T-cell (primary cell): ENCODE measurements at regions not wholly inside any gene's neighbourhood (a gene's known extent, or its start where the extent isn't known, plus 50 kb on each side); places are given as distances from the start of the nearest gene placed in this dataset.
A peak's percentile ranks its signal among the peaks of the same experiment; 100 is the strongest.

ENCODE experiments used
- ATAC-seq, 4 experiments: fragments of 200-7000 bp in 3 of 4; fragments of 150-1000 bp in 1 of 4; cut with Tn5 transposase; replicated peaks in 1 of 4; 1 replicate in 3 of 4; 2 replicates in 1 of 4; pipeline ENCODE4 v1.10.0; 2021; ENCODE audit warnings: moderate library complexity in 3 of 4, mild to moderate bottlenecking in 2 of 4, moderate number of reproducible peaks in 1 of 4
- CTCF ChIA-PET, 2 donors: fragments of 300-600 bp; sonication (Branson Sonifier 250); formaldehyde crosslinking; loops; one replicate each; lab custom pipeline; 2022; ENCODE audit warnings: antibody characterized with exemption in 2 of 2; lab: Charles Lee
- POLR2A ChIA-PET, 2 donors: fragments of 300-600 bp; sonication (Branson Sonifier 250); formaldehyde crosslinking; loops; one replicate each; lab custom pipeline; 2022; ENCODE audit warnings: antibody characterized with exemption in 2 of 2; lab: Charles Lee
- DNase-seq, 35 experiments: peaks; one replicate each; pipeline versions ENCODE4 v3.0.0 to v3.0.0-alpha.2; 2013 to 2023
- H3K27ac ChIP-seq: one replicate; pipeline ENCODE4 v1.5.1; 2013; ENCODE audit warnings: low read length
- H3K27me3 ChIP-seq, 2 experiments: replicated peaks in 1 of 2; 1 replicate in 1 of 2; 2 replicates in 1 of 2; pipeline versions ENCODE4 v1.6.1 to v1.7.0; 2013; ENCODE audit warnings: low read length in 1 of 2, mixed read lengths in 1 of 2; ENCODE audit not compliant: control insufficient read depth in 2 of 2, insufficient read depth in 2 of 2; ENCODE audit errors: extremely low read depth in 1 of 2
- H3K36me3 ChIP-seq, 2 donors: 1 replicate in 1 of 2; 2 replicates in 1 of 2; pipeline versions ENCODE4 v1.6.1 to v1.7.0; 2013; ENCODE audit warnings: low read length in 1 of 2; ENCODE audit not compliant: control insufficient read depth in 2 of 2, insufficient read depth in 1 of 2; ENCODE audit errors: extremely low read depth in 1 of 2
- H3K4me1 ChIP-seq, 2 experiments: 1 replicate in 1 of 2; 2 replicates in 1 of 2; pipeline versions ENCODE4 v1.6.1 to v1.7.0; 2013; ENCODE audit warnings: low read length in 2 of 2, mixed read lengths in 1 of 2; ENCODE audit not compliant: insufficient read depth in 2 of 2, control insufficient read depth in 1 of 2; ENCODE audit errors: extremely low read depth in 1 of 2
- H3K4me3 ChIP-seq, 2 donors: 1 replicate in 1 of 2; 2 replicates in 1 of 2; pipeline versions ENCODE4 v1.5.1 to v1.7.0; 2013; ENCODE audit warnings: mild to moderate bottlenecking in 2 of 2, low read length in 1 of 2, moderate library complexity in 1 of 2; ENCODE audit not compliant: control insufficient read depth in 1 of 2; ENCODE audit errors: extremely low read depth in 1 of 2
- H3K9me3 ChIP-seq: 2 replicates; pipeline ENCODE4 v1.7.0; 2013
- H3K27ac Mint-ChIP-seq, 2 donors: one replicate each; pipeline ENCODE4 v1.8.0; 2020 to 2021; ENCODE audit warnings: mild to moderate bottlenecking in 2 of 2, mixed read lengths in 2 of 2
- H3K27me3 Mint-ChIP-seq, 2 donors: one replicate each; pipeline ENCODE4 v1.8.0; 2021 to 2022; ENCODE audit warnings: mixed read lengths in 2 of 2
- H3K36me3 Mint-ChIP-seq: one replicate; pipeline ENCODE4 v1.8.0; 2021; ENCODE audit warnings: mixed read lengths
- H3K4me1 Mint-ChIP-seq, 3 donors: one replicate each; pipeline ENCODE4 v1.8.0; 2020 to 2022; ENCODE audit warnings: mixed read lengths in 3 of 3, mild to moderate bottlenecking in 1 of 3
- H3K4me3 Mint-ChIP-seq, 3 donors: one replicate each; pipeline ENCODE4 v1.8.0; 2020 to 2022; ENCODE audit warnings: mild to moderate bottlenecking in 3 of 3, mixed read lengths in 3 of 3, moderate library complexity in 3 of 3
- H3K9me3 Mint-ChIP-seq, 3 donors: one replicate each; pipeline ENCODE4 v1.8.0; 2020 to 2022; ENCODE audit warnings: mixed read lengths in 3 of 3
- WGBS: methylation state at CpG from one replicate; pipeline ENCODE4 v1.1.5; 2013; ENCODE audit warnings: missing lambda C conversion rate; ENCODE audit not compliant: insufficient coverage; 5-methylcytosine and 5-hydroxymethylcytosine counted together

DNA sequence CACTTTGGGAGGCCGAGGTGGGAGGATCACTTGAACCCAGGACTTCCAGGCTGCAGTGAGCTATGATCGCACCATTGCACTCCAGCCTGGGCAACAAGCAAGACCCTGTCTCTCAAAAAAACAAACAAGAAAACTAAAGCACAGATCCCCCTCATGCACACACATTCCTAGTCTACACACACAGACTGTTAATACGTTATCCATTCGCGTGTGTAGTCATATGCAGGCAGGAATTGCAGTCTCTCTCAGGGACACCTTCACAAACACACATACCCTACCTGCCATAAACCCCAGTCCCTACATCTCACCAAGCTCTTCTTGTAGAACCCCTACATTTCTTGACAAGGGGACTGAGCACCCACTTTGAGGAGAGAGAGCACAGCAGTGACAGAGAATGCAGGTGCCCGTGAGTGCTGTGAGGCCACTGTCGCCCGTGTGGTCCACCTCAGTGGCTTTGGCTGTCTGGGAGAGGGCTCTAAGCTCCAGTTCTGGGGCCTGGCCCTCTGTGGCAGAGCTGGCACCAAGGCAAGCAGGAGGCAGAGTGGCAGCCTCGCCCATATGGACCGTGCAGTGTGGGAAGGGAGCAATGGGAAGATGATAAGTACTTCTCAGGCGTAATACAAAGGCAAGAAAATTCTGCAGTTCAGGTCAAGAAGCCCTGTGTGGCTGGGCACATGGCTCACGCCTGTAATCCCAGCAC is 59.0 kb upstream of the RPH3AL start:
- ATAC-seq (no peak), DNase-seq (peak in 2 of 35 experiments; percentile 9 to 33)
- Histone ChIP-seq H3K27me3 (no peaks in the 10 kb centered on the region), H3K27ac (peak overlapping the region; percentile 92), H3K4me1 (peaks cover 51 to 74% of the 10 kb centered on the region in 2 experiments), H3K36me3 (peaks cover 4 to 5% of the 10 kb centered on the region in 2 donors), H3K9me3 (no peaks in the 10 kb centered on the region), H3K4me3 (peak overlapping the region; percentile 83)
- Mint-ChIP-seq H3K4me1 (peaks cover 76 to 87% (median 79%) of the 10 kb centered on the region in 3 donors), H3K27me3 (peaks cover 0 to 2% of the 10 kb centered on the region in 2 donors), H3K36me3 (peaks cover 12% of the 10 kb centered on the region), H3K27ac (peak overlapping the region; percentile 97 to 98), H3K4me3 (peak overlapping the region; percentile 86 to 96 (median 91)), H3K9me3 (no peaks in the 10 kb centered on the region)
- WGBS, result 71% methylated on average over 12 of the region's 12 CpGs
- ChIA-PET POLR2A (interaction anchor here in 1 of 2 donors (0.6 kb wide), 1 partner anchor 120 kb away, joined by 7 read pairs; no protein-coding TSS in a partner anchor), CTCF (interaction anchor here (0.6 to 3.1 kb wide), 23 partner anchors 9 to 585 kb away, joined by 3 to 94 read pairs (median 4); partner anchors contain the start of gene TIMM22 (in 1 of the 2))

DNA sequence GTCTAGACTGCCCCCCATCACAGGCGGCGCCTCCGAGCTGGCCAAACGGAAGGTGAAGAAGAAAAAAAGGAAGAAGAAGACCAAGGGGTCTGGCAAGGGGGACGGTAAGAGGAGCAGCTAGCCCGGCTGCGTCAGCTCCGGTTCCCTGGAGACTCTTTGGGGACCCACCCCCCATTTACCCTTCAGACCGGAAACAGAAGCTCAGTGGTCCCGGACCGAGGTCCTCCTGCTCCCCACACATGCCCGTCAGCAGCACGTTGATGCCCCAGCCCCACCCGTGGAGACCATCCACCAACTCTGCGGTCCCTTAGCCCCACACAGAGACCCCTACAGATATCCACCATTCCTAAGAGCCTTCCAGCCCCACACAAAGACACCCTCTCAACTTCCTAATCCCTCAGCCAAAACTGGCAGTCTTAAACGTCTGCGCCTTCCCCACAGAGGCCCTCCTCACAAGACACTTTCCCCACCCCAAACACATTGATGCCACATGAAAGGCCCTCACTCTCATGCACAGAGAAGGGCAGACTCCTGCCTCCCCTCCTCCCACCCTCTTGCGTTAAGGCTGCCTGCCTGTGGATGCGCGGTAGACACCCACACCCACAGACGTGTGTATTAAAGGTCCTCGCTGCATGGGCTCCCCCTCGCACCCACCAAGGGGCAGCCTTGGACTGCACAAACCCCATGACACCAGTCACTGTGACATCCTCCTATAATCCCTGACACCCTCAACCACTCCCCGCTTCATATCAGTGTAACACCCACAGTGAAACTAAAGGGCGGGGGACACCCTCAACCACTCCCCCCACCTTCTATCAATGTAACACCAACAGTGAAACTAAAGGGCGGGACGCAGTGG is 58.2 kb upstream of the RPH3AL start:
- no peaks in the 10 kb centered on the region for H3K27me3 ChIP-seq
- ChIA-PET POLR2A (no interaction called here), CTCF (interaction anchor here (0.6 to 3.1 kb wide), 6 partner anchors 92 to 586 kb away, joined by 3 to 94 read pairs (median 8); partner anchors contain the start of gene TIMM22 (in 1 of the 2))
- Mint-ChIP-seq H3K27ac (peak overlapping the region; percentile 97 to 98), H3K4me3 (peak overlapping the region; percentile 86 to 96 (median 91)), H3K9me3 (no peaks in the 10 kb centered on the region), H3K4me1 (peaks cover 69 to 82% (median 71%) of the 10 kb centered on the region in 3 donors), H3K36me3 (peaks cover 12% of the 10 kb centered on the region), H3K27me3 (peaks cover 0 to 2% of the 10 kb centered on the region in 2 donors)
- ATAC-seq, result peak; percentile 54 to 84 (median 63)
- H3K4me1 ChIP-seq, result peaks cover 44 to 66% of the 10 kb centered on the region in 2 experiments
- peak in 34 of 35 experiments; percentile 41 to 92 (median 82) for DNase-seq
- peak overlapping the region; percentile 83 for H3K4me3 ChIP-seq
- peaks cover 4 to 5% of the 10 kb centered on the region in 2 donors for H3K36me3 ChIP-seq
- H3K9me3 ChIP-seq, result no peaks in the 10 kb centered on the region
- peak overlapping the region; percentile 92 for H3K27ac ChIP-seq
- WGBS, result 3% methylated on average over 20 of the region's 27 CpGs

- peak; percentile 53 to 70 (median 62) for ATAC-seq
- CTCF ChIA-PET, result interaction anchor here (1.6 to 3.1 kb wide), 2 partner anchors 93 to 291 kb away, joined by 3 to 20 read pairs; no protein-coding TSS in a partner anchor
- Histone ChIP-seq H3K27me3 (no peaks in the 10 kb centered on the region), H3K9me3 (no peaks in the 10 kb centered on the region), H3K4me3 (peak overlapping the region; percentile 83), H3K36me3 (peaks cover 4 to 5% of the 10 kb centered on the region in 2 donors), H3K4me1 (peaks cover 39 to 58% of the 10 kb centered on the region in 2 experiments), H3K27ac (peak overlapping the region; percentile 92)
- Mint-ChIP-seq H3K9me3 (no peaks in the 10 kb centered on the region), H3K4me1 (peaks cover 65 to 75% (median 68%) of the 10 kb centered on the region in 3 donors), H3K27ac (peak overlapping the region; percentile 97 to 98), H3K4me3 (peak overlapping the region; percentile 86 to 96 (median 91)), H3K36me3 (peaks cover 12% of the 10 kb centered on the region), H3K27me3 (peaks cover 0 to 2% of the 10 kb centered on the region in 2 donors)
- 1% methylated on average over 74 of the region's 80 CpGs for WGBS
- POLR2A ChIA-PET, result no interaction called here
- peak; percentile 97 to 100 (median 99) for DNase-seq
Observed at GRCh38 chr17:409848-410542, 57.4 kb upstream of the RPH3AL start.

DNA sequence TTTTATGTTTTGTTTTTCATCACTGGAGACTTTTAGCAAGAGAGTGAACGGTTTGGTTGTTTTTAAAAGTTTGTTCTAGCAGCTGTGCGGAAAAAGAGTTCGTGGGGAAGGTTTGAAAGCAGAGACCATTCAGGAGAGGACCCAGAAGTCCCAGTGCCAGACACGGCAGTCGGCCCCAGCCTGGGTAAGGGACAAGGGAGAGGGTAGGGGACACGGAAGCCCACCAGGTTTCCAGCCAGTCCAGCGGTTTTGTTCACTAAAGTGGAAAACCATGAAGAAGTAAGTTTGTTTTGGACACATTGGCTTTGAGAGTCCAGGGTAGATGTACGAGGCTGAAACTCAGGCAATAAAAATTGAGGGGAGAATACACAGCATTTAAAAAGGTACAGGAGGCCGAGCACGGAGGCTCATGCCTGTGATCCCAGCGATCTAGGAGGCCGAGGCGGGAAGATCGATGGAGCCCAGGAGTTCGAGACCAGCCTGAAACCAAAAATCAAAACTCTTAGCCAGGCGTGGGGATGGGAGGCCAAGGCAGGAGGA is 56.8 kb upstream of the RPH3AL start:
- H3K27me3 ChIP-seq, result no peaks in the 10 kb centered on the region
- 74% methylated on average over 10 of the region's 16 CpGs for WGBS
- peaks cover 65 to 75% (median 68%) of the 10 kb centered on the region in 3 donors for H3K4me1 Mint-ChIP-seq
- DNase-seq (no peak), ATAC-seq (no peak)
- H3K9me3 Mint-ChIP-seq, result no peaks in the 10 kb centered on the region
- peaks cover 33 to 52% of the 10 kb centered on the region in 2 experiments for H3K4me1 ChIP-seq
- peaks cover 11% of the 10 kb centered on the region for H3K36me3 Mint-ChIP-seq
- H3K4me3 Mint-ChIP-seq, result peak overlapping the region; percentile 86 to 96 (median 91)
- peaks cover 0 to 2% of the 10 kb centered on the region in 2 donors for H3K27me3 Mint-ChIP-seq
- ChIA-PET CTCF (no interaction called here), POLR2A (no interaction called here)
- peak overlapping the region; percentile 42 to 83 for H3K4me3 ChIP-seq
- peak overlapping the region; percentile 63 for H3K27ac ChIP-seq
- H3K36me3 ChIP-seq, result peaks cover under 1 to 5% of the 10 kb centered on the region in 2 donors
- H3K9me3 ChIP-seq, result no peaks in the 10 kb centered on the region
- peak overlapping the region; percentile 97 to 98 for H3K27ac Mint-ChIP-seq

GRCh38 chr17:404703-405102 is 52.1 kb upstream of the RPH3AL start:
- ATAC-seq (no peak), DNase-seq (no peak)
- Histone ChIP-seq H3K4me3 (no peak overlapping the region), H3K36me3 (peaks cover under 1 to 21% of the 10 kb centered on the region in 2 donors), H3K27me3 (no peaks in the 10 kb centered on the region), H3K4me1 (peaks cover 5 to 8% of the 10 kb centered on the region in 2 experiments), H3K9me3 (no peaks in the 10 kb centered on the region), H3K27ac (no peak overlapping the region)
- ChIA-PET CTCF (interaction anchor here in 1 of 2 donors (0.6 kb wide), 1 partner anchor 296 kb away, joined by 3 read pairs; no protein-coding TSS in a partner anchor), POLR2A (interaction anchor here in 1 of 2 donors (0.5 to 0.6 kb wide), 2 partner anchors 127 to 151 kb away, joined by 3 read pairs; no protein-coding TSS in a partner anchor)
- Mint-ChIP-seq H3K4me1 (peaks cover 33 to 37% (median 35%) of the 10 kb centered on the region in 3 donors), H3K27ac (peak overlapping the region in 1 of 2 donors; percentile 46), H3K9me3 (no peaks in the 10 kb centered on the region), H3K36me3 (peaks cover 12% of the 10 kb centered on the region), H3K27me3 (no peaks in the 10 kb centered on the region), H3K4me3 (no peak overlapping the region)
- 90% methylated on average over 6 of the region's 7 CpGs for WGBS
